AG04449 (cell line): ENCODE measurements at regions not wholly inside any gene's neighbourhood (a gene's known extent, or its start where the extent isn't known, plus 50 kb on each side); places are given as distances from the start of the nearest gene placed in this dataset.

Experiments
- CTCF ChIA-PET: fragments of 350-600 bp; formaldehyde crosslinking; extraction: SDS; loops from one replicate; lab custom pipeline; 2021; ENCODE audit warnings: antibody characterized with exemption; lab: Yijun Ruan, JAX
- POLR2A ChIA-PET: fragments of 400-600, 350-600 bp; formaldehyde crosslinking; extraction: SDS; loops from one replicate; lab custom pipeline; 2020; ENCODE audit warnings: antibody characterized with exemption, inconsistent platforms; lab: Yijun Ruan, JAX
- DNase-seq: peaks from one replicate; pipeline ENCODE4 v3.0.0-alpha.2; 2010; ENCODE audit warnings: low read depth, low spot score
- H3K4me3 ChIP-seq: 2 replicates; pipeline ENCODE4 v1.5.1; 2011; ENCODE audit warnings: low read depth, mild to moderate bottlenecking, control low read depth, low read length
- CTCF ChIP-seq: IDR thresholded peaks from one replicate; pipeline ENCODE4 v1.5.1; 2011; ENCODE audit warnings: mild to moderate bottlenecking, moderate library complexity, low read length, control low read depth, inconsistent platforms; ENCODE audit not compliant: insufficient read depth; ENCODE audit errors: missing control alignments

- H3K4me3 ChIP-seq, result no peak overlapping the region
- no peak for DNase-seq
- no peak for TF ChIP-seq CTCF
- POLR2A ChIA-PET, result no interaction called here
- CTCF ChIA-PET, result no interaction called here
Measured at GRCh38 chr17:34850023-34850422, 111.2 kb downstream of the CCT6B start.

GRCh38 chr17:34847938-34848337, 113.3 kb downstream of the CCT6B start:
- CTCF ChIA-PET, result no interaction called here
- POLR2A ChIA-PET, result no interaction called here
- no peak for DNase-seq
- no peak for TF ChIP-seq CTCF
- no peak overlapping the region for H3K4me3 ChIP-seq

GRCh38 chr17:34845296-34845695, 116.0 kb downstream of the CCT6B start:
- ChIA-PET POLR2A (no interaction called here), CTCF (no interaction called here)
- H3K4me3 ChIP-seq, result no peak overlapping the region
- no peak for TF ChIP-seq CTCF
- no peak for DNase-seq

- DNase-seq, result no peak
- CTCF ChIA-PET, result no interaction called here
- no peak overlapping the region for H3K4me3 ChIP-seq
- POLR2A ChIA-PET, result no interaction called here
- no peak for TF ChIP-seq CTCF
Measured at GRCh38 chr17:34843682-34844081, 117.6 kb downstream of the CCT6B start.

GRCh38 chr17:34842235-34842634, 119.0 kb downstream of the CCT6B start:
- POLR2A ChIA-PET, result no interaction called here
- no peak for TF ChIP-seq CTCF
- CTCF ChIA-PET, result no interaction called here
- no peak for DNase-seq
- H3K4me3 ChIP-seq, result no peak overlapping the region

- ChIA-PET CTCF (no interaction called here), POLR2A (no interaction called here)
- no peak overlapping the region for H3K4me3 ChIP-seq
- no peak for DNase-seq
- TF ChIP-seq CTCF, result no peak
Measured at GRCh38 chr17:34841467-34841866, 119.8 kb downstream of the CCT6B start.
